Sciatic nerve (tissue), 2 donors: ENCODE measurements at regions not wholly inside any gene's neighbourhood (a gene's known extent, or its start where the extent isn't known, plus 50 kb on each side); places are given as distances from the start of the nearest gene placed in this dataset.

Experiments used
- ATAC-seq: fragments of 200-7000 bp; cut with Tn5 transposase; one replicate; pipeline ENCODE4 v1.9.1; 2020; ENCODE audit warnings: mild to moderate bottlenecking, moderate library complexity
- DNase-seq: peaks from one replicate; pipeline ENCODE4 v3.0.0-alpha.2; 2020; ENCODE audit warnings: low spot score
- intact Hi-C: fragments of 100-400 bp; cut with DNase I; formaldehyde crosslinking; loops from one replicate; pipeline ENCODE4 v1.14.2; 2022
- donor health status: DM: no; HTN: no; CAD: no.
- donor health status: DM: no; HTN: no; CAD: no.

- intact Hi-C loops = no loop called here
- DNase-seq (no peak), ATAC-seq (no peak)
Observed at GRCh38 chr1:58924821-58925220, 141.0 kb upstream of the JUN start.

- ATAC-seq (no peak), DNase-seq (no peak)
- intact Hi-C loops = no loop called here
Observed at GRCh38 chr1:58925247-58925646, 141.4 kb upstream of the JUN start.

- DNase-seq = no peak
- intact Hi-C loops = no loop called here
- ATAC-seq = no peak
Observed at GRCh38 chr1:58926152-58926551, 142.3 kb upstream of the JUN start.

- DNase-seq = no peak
- ATAC-seq = no peak
- intact Hi-C loops = no loop called here
Observed at GRCh38 chr1:58927041-58927721, 143.3 kb upstream of the JUN start.

- no peak for DNase-seq
- intact Hi-C loops = no loop called here
- no peak for ATAC-seq
Observed at GRCh38 chr1:58927722-58928085, 143.9 kb upstream of the JUN start.

- DNase-seq (no peak), ATAC-seq (no peak)
- intact Hi-C loops = no loop called here
Observed at GRCh38 chr1:58928514-58928913, 144.7 kb upstream of the JUN start.

GRCh38 chr1:58929671-58930325, 146.0 kb upstream of the JUN start:
- no peak for ATAC-seq
- DNase-seq = no peak
- intact Hi-C loops = no loop called here

- no peak for DNase-seq
- intact Hi-C loops = no loop called here
Observed at GRCh38 chr1:58931024-58931423, 147.2 kb upstream of the JUN start.

GRCh38 chr1:58931756-58932155, 147.9 kb upstream of the JUN start:
- no peak for DNase-seq
- intact Hi-C loops = no loop called here

More at GRCh38 chr1:58931024-58931423, 147.2 kb upstream of the JUN start:
- no peak for ATAC-seq

GRCh38 chr1:58932859-58933598, 149.2 kb upstream of the JUN start:
- no peak for DNase-seq
- intact Hi-C loops = no loop called here
- ATAC-seq = peak; percentile 73

More at GRCh38 chr1:58931756-58932155, 147.9 kb upstream of the JUN start:
- no peak for ATAC-seq

GRCh38 chr1:58933599-58933926, 149.7 kb upstream of the JUN start:
- ATAC-seq (no peak), DNase-seq (no peak)
- intact Hi-C loops = no loop called here

GRCh38 chr1:58934706-58935105, 150.9 kb upstream of the JUN start:
- ATAC-seq (no peak), DNase-seq (no peak)

GRCh38 chr1:58936973-58937372, 153.1 kb upstream of the JUN start:
- intact Hi-C loops = no loop called here
- DNase-seq (no peak), ATAC-seq (no peak)

More at GRCh38 chr1:58934706-58935105, 150.9 kb upstream of the JUN start:
- intact Hi-C loops = no loop called here

GRCh38 chr1:58939146-58939545, 155.3 kb upstream of the JUN start:
- intact Hi-C loops = no loop called here
- no peak for DNase-seq
- ATAC-seq = no peak

- ATAC-seq = no peak
- DNase-seq = no peak
- intact Hi-C loops = no loop called here
Observed at GRCh38 chr1:58939666-58940370, 156.0 kb upstream of the JUN start.

GRCh38 chr1:58941471-58942289, 157.8 kb upstream of the JUN start:
- intact Hi-C loops = no loop called here
- ATAC-seq = no peak
- DNase-seq = no peak

- no peak for DNase-seq
- no peak for ATAC-seq
- intact Hi-C loops = no loop called here
Observed at GRCh38 chr1:58942759-58943191, 158.9 kb upstream of the JUN start.

- ATAC-seq (no peak), DNase-seq (no peak)
- intact Hi-C loops = no loop called here
Observed at GRCh38 chr1:58943776-58944175, 159.9 kb upstream of the JUN start.

GRCh38 chr1:58944439-58944838, 160.6 kb upstream of the JUN start:
- no peak for DNase-seq
- intact Hi-C loops = no loop called here
- no peak for ATAC-seq
